NT2/D1 (cell line): ENCODE measurements at regions not wholly inside any gene's neighbourhood (a gene's known extent, or its start where the extent isn't known, plus 50 kb on each side); places are given as distances from the start of the nearest gene placed in this dataset.

Experiments
- DNase-seq: peaks from one replicate; pipeline ENCODE4 v3.0.0-alpha.2; 2011; ENCODE audit warnings: low read depth, low spot score
- H3K27me3 ChIP-seq: 2 replicates; pipeline ENCODE4 v1.6.0; 2011; ENCODE audit warnings: mild to moderate bottlenecking; ENCODE audit not compliant: insufficient read length, insufficient read depth
- H3K36me3 ChIP-seq: 2 replicates; pipeline ENCODE4 v1.6.1; 2011; ENCODE audit warnings: mild to moderate bottlenecking, low read length, mixed read lengths; ENCODE audit not compliant: insufficient read depth, insufficient read length
- H3K4me1 ChIP-seq: 2 replicates; pipeline ENCODE4 v1.5.1; 2011; ENCODE audit not compliant: insufficient read depth, insufficient read length
- H3K4me3 ChIP-seq: 2 replicates; pipeline ENCODE4 v1.5.1; 2011; ENCODE audit warnings: low read depth; ENCODE audit not compliant: insufficient read length
- H3K9ac ChIP-seq: 2 replicates; pipeline ENCODE4 v1.6.0; 2011; ENCODE audit warnings: low read depth; ENCODE audit not compliant: insufficient read length
- H3K9me3 ChIP-seq: 2 replicates; pipeline ENCODE4 v1.5.1; 2011; ENCODE audit warnings: mild to moderate bottlenecking, low read length; ENCODE audit not compliant: insufficient read depth
- SUZ12 ChIP-seq: IDR thresholded peaks from 2 replicates; pipeline ENCODE4 v1.6.1; 2011; ENCODE audit not compliant: insufficient read length, insufficient read depth; ENCODE audit errors: extremely low read depth
- YY1 ChIP-seq: IDR thresholded peaks from 2 replicates; pipeline ENCODE4 v1.6.1; 2011; ENCODE audit not compliant: insufficient read length, insufficient read depth
- ZNF274 ChIP-seq: IDR thresholded peaks from 2 replicates; pipeline ENCODE4 v1.6.1; 2011; ENCODE audit warnings: mild to moderate bottlenecking, low read depth, low read length

DNA sequence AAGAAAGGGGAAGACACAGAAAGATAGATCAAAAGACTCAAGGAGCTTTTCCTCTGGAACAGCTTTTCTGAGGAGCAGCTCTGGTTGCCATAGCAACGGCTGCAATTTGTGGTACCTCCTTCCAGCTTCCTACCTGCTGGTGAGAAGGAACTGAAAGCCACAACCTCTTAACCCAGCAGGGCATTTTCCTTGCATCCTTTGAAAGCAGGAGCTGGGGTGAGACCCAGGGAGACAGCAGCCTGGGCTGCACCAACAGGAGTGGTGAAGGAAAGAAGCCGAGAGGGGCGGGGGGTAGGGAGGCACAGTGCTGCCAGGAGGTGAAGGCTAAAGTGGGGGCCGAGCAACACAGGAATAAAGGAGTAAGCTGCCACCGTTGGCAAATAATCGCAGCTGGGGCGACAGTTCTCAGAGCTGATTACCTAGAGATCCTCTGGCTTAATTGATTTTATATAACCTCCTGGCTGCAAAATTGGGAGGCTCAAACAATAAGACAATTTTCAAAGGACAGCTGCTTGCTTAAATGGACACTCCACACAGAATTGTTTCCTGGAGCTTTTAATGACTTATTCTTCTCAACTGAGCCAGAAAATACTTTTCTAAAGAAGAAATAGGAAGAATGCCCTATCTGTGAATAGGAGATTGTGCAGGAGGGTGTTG lies 129.4 kb downstream of the RPAP3 start:
- TF ChIP-seq SUZ12 (no peak), YY1 (no peak), ZNF274 (no peak)
- Histone ChIP-seq H3K9me3 (no peaks in the 10 kb centered on the region), H3K27me3 (no peaks in the 10 kb centered on the region), H3K36me3 (no peaks in the 10 kb centered on the region), H3K4me3 (no peak overlapping the region), H3K4me1 (no peaks in the 10 kb centered on the region), H3K9ac (no peak overlapping the region)
- DNase-seq = peak; percentile 32

DNA sequence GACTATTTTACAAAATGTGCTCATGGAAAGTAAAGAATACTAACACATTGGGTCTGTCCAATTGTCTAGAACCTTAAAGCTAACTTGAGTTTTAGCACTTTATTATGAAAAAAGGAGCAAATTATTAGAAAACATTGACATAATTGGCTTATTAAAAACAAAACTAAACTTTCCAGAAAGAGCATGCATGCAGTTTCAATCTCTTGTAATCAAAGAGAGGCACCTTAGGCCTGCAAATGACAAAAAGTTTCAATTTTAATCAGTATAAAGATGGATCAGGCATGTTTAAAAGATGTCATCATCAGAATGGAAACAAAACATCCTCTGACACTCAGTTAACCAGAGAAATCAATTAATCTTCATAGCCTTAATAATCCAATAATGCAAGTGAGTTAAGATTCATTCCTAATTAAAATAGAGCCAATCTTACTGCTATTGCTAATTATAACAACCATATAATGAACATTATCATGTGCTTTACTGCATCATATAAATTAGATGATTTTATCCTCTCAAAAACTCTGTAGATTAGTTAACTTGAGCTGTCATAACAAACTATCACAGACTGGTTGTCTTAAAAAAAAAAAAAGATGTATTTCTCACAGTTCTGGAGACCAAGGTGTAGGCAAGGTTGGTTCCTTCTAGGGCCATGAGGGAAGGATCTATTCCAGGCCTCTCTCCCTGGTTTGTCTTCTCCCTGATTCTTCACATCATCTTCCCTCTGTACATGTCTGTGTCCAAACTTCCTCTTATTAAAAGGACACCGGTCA lies 131.4 kb downstream of the RPAP3 start:
- Histone ChIP-seq H3K9ac (no peak overlapping the region), H3K4me1 (no peaks in the 10 kb centered on the region), H3K4me3 (no peak overlapping the region), H3K27me3 (no peaks in the 10 kb centered on the region), H3K9me3 (no peaks in the 10 kb centered on the region), H3K36me3 (no peaks in the 10 kb centered on the region)
- TF ChIP-seq ZNF274 = no peak
- no peak for TF ChIP-seq YY1
- no peak for DNase-seq

DNA sequence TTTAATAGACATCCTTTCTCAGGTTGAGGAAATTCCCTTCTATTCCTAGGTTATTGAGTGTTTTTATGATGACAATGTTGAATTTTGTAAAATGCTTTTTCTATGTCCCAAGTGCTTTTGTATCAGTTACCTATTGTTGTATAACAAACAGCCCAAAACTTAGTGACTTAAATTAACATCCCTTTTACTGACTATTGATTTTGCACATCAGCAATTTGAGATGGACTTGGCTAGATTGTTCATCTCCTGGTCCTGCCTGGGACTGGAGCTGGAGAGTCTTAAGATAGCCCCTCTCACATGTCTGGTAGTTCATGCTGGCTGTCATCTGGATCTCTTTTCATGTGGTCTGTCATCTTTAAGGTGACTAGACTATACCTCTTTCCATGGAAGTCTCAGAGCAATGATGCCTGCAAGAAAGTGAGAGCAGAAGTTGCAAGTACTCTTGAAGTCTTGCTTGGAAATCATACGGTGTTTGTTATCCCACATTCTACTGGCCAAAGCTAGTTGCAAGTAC lies 132.6 kb downstream of the RPAP3 start:
- no peak for DNase-seq
- Histone ChIP-seq H3K36me3 (no peaks in the 10 kb centered on the region), H3K27me3 (no peaks in the 10 kb centered on the region), H3K9ac (no peak overlapping the region), H3K4me3 (no peak overlapping the region), H3K4me1 (no peaks in the 10 kb centered on the region), H3K9me3 (no peaks in the 10 kb centered on the region)
- no peak for TF ChIP-seq SUZ12
- no peak for TF ChIP-seq YY1
- TF ChIP-seq ZNF274 = no peak

DNA sequence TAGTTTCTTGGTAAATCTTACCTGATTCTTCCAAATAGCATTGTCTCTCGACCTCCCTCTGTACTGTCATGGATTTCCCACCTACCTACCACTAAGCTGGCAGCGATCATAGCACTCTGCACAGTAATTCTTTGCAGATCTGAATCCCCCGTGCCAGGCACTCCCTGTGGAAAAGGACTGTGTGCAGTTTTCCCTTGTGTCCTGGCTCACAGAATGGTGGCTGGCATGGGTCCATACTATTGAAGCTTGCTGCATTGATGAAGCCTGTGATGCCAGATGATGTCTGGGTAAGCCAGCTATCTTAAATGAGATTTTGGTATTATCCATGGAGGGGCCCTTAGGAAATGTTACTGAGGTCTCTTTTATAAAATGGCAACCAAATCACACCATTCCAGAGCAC lies 135.7 kb downstream of the RPAP3 start:
- no peaks in the 10 kb centered on the region for H3K4me1 ChIP-seq
- H3K4me3 ChIP-seq = no peak overlapping the region
- H3K27me3 ChIP-seq = no peaks in the 10 kb centered on the region
- no peak overlapping the region for H3K9ac ChIP-seq
- no peaks in the 10 kb centered on the region for H3K9me3 ChIP-seq
- no peak for TF ChIP-seq YY1
- TF ChIP-seq SUZ12 = no peak
- no peak for TF ChIP-seq ZNF274
- H3K36me3 ChIP-seq = no peaks in the 10 kb centered on the region
- DNase-seq = no peak

DNA sequence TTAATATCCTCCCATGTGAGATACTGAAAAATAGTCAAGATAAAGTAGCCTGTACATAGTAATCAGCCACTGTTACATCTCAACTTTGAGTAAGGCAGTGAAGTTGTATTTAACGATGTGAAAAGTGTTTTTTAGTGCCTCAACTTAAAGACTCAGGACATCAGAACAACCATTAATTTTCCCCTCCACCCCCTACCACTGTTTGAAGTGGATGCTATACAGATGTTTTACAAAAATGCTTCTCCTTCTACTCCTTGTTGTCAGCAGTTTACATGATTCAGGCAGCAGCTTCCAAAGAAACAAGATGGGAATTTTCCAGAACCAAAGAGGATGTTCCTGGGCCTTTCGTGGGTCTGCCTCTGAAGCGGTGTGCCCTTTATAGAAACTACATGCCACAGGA lies 143.6 kb downstream of the RPAP3 start:
- TF ChIP-seq SUZ12 = no peak
- no peak for TF ChIP-seq YY1
- no peak for TF ChIP-seq ZNF274
- no peak for DNase-seq
- H3K9me3 ChIP-seq = no peaks in the 10 kb centered on the region
- no peaks in the 10 kb centered on the region for H3K4me1 ChIP-seq
- H3K27me3 ChIP-seq = no peaks in the 10 kb centered on the region
- H3K36me3 ChIP-seq = no peaks in the 10 kb centered on the region
- H3K9ac ChIP-seq = no peak overlapping the region
- no peak overlapping the region for H3K4me3 ChIP-seq

DNA sequence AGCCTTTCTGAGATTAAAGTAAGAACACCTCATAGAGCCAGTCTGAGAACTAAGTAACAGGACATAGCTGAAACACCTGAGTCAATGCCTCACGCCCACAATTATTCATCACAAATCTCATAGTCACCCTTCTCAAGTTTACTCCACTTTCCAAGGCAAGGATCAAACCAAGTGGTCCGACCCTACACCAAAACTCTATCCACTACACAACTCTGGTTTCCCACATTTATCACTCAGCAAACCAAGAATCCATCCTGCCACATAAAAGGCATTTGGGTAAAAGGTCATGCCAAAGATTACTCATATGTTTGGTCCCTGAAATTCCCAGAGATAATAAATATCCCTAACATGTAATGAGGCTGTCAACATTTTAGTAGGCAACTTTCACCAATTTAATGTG lies 144.1 kb downstream of the RPAP3 start:
- H3K9me3 ChIP-seq = no peaks in the 10 kb centered on the region
- no peaks in the 10 kb centered on the region for H3K36me3 ChIP-seq
- H3K27me3 ChIP-seq = no peaks in the 10 kb centered on the region
- H3K4me1 ChIP-seq = no peaks in the 10 kb centered on the region
- no peak overlapping the region for H3K9ac ChIP-seq
- no peak overlapping the region for H3K4me3 ChIP-seq
- DNase-seq = no peak
- TF ChIP-seq ZNF274 (no peak), SUZ12 (no peak), YY1 (no peak)

DNA sequence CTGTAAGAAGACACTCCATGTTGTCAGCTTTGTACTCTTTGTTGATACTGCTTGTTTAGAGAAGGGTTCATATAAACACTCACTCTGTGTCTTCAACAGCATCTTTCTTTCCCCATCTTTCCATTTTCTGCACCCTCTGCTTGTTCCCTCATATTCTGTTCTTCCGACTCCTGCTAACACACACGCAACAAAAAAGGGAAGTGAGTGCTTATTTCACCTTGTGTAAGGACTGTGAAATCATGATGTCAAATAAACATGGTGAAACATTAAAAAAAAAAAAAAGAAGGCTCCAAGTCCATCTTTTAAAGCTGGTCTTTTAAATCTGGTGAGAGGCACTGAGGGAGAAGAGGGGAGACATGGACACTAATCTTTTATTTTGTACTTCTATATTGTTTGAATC lies 145.4 kb downstream of the RPAP3 start:
- no peaks in the 10 kb centered on the region for H3K36me3 ChIP-seq
- DNase-seq = no peak
- H3K9ac ChIP-seq = no peak overlapping the region
- TF ChIP-seq SUZ12 = no peak
- TF ChIP-seq YY1 = no peak
- no peaks in the 10 kb centered on the region for H3K27me3 ChIP-seq
- H3K9me3 ChIP-seq = peaks cover 12% of the 10 kb centered on the region; the same call in 1 of the 2 replicates
- H3K4me3 ChIP-seq = no peak overlapping the region
- H3K4me1 ChIP-seq = no peaks in the 10 kb centered on the region
